Sigmoid colon (tissue), 4 donors: ENCODE measurements at regions not wholly inside any gene's neighbourhood (a gene's known extent, or its start where the extent isn't known, plus 50 kb on each side); places are given as distances from the start of the nearest gene placed in this dataset.

ENCODE experiments used
- CTCF ChIP-seq, 4 experiments: fragments of 450-650 bp in 3 of 4; fragments of 200-600 bp in 1 of 4; IDR thresholded peaks; one replicate each; pipeline ENCODE4 v1.5.1; 2016 to 2019; ENCODE audit warnings: antibody characterized with exemption in 4 of 4, mild to moderate bottlenecking in 3 of 4, moderate library complexity in 2 of 4
- POLR2A ChIP-seq, 2 donors: fragments of 450-650 bp; IDR thresholded peaks; one replicate each; pipeline ENCODE4 v1.6.1; 2016; ENCODE audit warnings: antibody characterized with exemption in 2 of 2, mild to moderate bottlenecking in 2 of 2, moderate library complexity in 2 of 2
- POLR2AphosphoS5 ChIP-seq, 4 donors: sonication (generic); formaldehyde crosslinking; IDR thresholded peaks; one replicate each; pipeline ENCODE4 v1.6.1; 2017; ENCODE audit warnings: antibody characterized with exemption in 4 of 4

- no peak for TF ChIP-seq CTCF (IDR thresholded peaks at IDR 0.05)
- no peak for TF ChIP-seq POLR2A (IDR thresholded peaks at IDR 0.05)
- no peak for TF ChIP-seq POLR2AphosphoS5 (IDR thresholded peaks at IDR 0.05)
These were observed 85.2 kb upstream of the MAX start for GRCh38 chr14:65187421-65188049.
